Brain pericyte (primary cell): ENCODE measurements at regions not wholly inside any gene's neighbourhood (a gene's known extent, or its start where the extent isn't known, plus 50 kb on each side); places are given as distances from the start of the nearest gene placed in this dataset.

Experiments used
- DNase-seq: peaks from one replicate; pipeline ENCODE4 v3.0.0-alpha.2; 2012; ENCODE audit warnings: low read depth, low spot score

DNA sequence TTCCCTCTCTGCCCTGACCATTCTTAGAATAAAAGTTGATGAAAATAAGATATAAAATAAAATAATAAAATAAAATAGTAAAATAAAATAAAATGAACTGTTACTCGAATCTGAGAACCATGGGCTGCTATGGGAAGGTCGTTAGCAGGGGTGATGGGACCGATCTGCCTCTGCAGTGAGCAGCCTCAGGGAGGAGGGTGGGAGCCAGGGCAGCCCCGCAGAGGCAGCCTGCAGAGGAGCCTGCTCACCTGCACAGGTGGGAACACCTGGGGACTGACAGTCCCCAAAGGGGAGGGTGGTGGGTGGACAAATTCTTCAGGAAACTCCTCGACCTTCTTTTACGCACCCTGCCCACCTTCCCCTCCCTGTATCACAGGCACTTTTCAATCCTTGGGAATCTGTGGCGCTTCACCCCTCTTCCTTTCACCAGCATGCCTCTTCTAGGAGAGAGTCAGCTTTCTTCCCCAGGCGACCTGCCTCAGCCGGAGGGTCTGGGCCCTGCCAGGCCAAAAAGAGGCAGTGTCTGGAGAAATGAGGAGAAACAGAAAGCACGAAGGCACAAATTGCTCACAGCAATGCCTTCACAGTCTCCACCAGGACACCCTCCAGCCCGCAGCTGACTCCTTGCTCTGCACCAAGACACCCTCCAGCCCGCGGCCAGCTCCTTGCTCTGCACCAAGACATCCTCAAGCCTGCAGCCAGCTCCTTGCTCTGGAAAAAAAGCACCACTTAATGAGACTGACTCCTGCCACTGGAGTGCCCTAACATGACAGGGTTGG, 368.4 kb upstream of the SHH start:
- DNase-seq, result no peak

DNA sequence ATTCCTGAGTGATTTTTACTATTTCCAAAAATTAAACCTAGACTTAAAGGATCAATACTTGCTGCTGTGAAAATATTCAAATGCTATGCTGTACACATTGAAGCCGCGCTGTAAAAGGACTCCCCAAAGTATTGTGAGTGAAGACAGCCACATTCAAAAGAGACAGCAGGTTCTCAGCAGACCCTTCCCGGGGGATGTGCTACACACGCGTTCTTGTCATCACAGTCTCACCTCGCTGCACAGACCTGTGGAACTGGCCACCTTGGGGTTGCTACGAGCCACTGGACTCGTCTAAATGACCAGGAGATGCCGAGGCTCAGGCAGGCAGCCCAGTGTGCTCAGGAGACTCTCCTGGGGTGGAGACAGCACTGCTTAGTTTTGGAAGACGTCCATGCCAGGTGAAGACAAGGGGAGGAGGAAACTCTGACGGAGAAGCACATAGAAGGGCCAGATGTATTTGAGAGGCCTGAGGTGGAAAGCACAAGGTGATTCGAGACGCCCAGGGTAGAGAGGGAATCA, 367.7 kb upstream of the SHH start:
- no peak for DNase-seq

GRCh38 chr7:156178857-156179256, 366.6 kb upstream of the SHH start:
- no peak for DNase-seq

DNA sequence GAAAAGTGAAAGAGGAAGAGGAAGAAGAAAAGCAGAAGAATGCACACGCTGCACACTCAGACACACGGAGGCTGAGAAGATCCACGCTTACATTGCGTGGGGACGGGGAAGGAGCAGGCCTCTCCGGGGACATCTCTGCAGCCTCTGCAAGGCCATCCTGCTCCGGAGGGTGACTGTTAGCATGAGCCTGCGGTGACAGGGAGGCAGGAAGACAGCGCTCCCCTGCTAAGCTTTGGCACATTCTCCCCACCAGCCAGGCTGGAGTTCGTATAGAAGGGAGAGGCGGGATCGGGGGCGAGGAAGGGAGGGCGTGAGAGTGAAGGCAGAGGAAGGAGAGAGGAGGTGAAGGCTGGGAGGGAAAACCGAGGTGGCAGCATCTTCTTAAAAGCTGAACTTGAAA, 366.0 kb upstream of the SHH start:
- no peak for DNase-seq

- DNase-seq, result no peak
Measured at GRCh38 chr7:156177422-156178055, 365.3 kb upstream of the SHH start.

- no peak for DNase-seq
Measured at GRCh38 chr7:156176039-156176438, 363.8 kb upstream of the SHH start.

- no peak for DNase-seq
Measured at GRCh38 chr7:156175003-156175402, 362.7 kb upstream of the SHH start.

DNA sequence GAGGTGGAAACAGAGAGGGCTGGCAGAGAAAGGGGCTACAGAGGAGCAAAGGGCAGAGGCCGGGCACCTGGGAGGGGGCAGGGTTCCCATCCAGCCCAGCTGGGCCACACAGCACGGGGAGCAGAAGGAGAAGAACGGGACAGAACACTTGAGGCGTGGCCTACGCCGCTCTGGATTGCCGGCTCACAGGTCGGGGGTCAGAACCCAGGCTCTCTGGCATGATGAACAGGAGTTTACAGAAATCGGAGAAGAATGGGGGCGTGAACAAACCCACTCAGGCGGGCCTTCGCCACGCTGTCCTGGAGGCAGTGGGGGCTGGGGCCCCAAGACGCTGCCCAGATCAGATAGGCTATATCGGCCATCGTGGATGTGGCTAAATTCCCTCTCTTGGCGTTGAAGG, 362.2 kb upstream of the SHH start:
- no peak for DNase-seq

- no peak for DNase-seq
Measured at GRCh38 chr7:156173748-156174353, 361.6 kb upstream of the SHH start.

DNA sequence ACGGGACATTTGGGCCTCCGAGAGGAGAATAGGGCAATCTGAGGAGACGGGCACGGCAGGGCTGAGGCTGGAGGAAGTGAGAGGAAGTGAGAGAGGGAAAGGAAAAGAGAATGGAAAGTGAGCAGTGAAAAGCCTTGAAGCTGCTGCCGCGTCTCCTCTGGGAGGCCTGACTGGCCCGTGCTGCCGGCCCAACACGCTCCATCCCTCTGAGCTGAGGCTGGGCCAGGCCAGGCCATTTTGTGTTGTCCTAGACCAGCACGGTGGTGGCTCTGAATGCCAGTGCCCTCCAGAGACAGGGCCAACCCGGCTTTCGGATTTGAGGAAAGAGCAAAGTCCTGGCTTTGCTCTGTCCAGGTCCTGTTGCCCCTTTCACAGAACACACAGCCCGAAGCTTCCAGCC, 361.1 kb upstream of the SHH start:
- no peak for DNase-seq

GRCh38 chr7:156172638-156173037, 360.4 kb upstream of the SHH start:
- DNase-seq, result no peak

DNA sequence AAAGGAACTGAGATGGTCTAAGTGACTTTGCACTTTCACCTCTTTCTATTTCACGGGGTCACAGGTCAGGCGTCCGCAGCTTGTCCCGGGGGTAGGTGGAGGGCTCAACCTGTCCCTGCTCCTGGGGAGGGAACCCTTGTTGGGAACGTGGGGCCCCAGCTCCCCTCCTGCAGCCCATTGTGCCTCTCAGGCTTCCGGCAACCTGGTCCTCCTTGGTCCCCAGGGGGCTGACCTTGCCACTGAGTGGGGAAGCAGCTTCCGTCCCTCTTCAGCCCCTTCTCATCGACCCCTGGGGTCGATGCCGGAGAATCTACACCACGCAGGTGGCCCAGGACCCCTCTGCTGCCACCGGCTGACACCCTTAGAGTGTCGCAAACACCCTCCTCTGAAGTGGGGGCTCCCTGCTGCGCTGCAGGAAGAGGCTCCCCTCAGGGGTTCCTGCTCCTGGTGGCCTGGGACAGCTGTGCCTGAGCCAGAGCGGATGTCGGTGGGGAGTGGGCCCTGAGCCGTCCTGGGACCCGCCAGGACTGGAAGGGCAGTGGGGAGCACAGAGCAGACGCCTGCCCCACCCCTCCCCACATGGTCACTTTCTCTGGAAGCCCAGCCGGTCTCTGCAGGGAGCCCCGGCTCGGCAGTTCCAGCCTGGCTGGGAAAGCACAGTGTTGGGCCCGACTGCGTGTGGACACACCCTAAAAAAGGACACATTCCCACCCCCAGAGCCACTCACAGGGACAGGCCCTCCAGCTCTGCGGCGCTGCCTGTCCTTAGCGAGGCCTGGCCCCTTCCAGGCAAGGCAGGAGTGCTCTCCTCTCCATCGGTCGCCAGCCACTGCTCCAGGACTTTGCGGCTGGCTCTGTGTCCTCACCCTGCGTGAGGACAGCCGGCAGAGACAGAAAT, 357.5 kb upstream of the SHH start:
- DNase-seq, result no peak

DNA sequence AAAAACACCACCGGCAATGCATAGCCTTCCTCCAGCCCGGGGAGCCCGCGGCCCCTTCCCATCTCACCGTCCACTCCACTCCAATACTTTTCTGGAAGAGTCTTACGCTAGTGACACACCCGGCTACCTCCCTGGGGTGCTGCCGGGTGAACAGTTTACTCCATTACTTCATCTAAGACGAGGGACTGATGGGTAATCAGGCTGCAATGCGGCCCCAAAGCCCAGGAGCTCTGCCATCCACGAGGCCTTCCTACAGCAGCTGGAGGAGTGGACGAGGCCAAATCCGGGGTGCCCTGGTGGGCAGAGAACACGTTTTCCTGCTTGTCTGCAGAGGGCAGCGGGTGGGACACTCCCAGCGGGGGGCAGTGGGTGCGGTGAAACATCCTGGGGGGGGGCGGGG, 356.2 kb upstream of the SHH start:
- DNase-seq, result no peak

DNA sequence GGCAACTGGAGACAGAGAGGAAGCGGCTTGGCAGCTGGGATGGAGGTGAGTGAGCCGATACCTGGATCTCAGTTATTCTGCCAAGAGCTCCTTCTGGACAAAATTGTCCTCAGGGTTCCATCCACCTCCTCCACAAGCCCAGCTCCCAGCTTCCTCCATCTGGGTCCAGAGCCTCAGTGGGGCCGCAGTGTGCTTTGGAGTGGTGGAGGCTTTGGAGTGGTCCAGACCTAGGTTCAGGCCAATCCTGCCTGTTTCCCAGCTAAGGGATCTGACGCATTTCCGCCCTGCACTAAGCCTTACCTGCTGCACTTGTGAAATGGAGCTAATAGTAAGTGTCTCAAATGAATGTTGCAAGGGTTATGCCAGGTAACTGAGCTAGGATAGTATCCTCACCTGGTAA, 355.7 kb upstream of the SHH start:
- DNase-seq, result no peak

DNA sequence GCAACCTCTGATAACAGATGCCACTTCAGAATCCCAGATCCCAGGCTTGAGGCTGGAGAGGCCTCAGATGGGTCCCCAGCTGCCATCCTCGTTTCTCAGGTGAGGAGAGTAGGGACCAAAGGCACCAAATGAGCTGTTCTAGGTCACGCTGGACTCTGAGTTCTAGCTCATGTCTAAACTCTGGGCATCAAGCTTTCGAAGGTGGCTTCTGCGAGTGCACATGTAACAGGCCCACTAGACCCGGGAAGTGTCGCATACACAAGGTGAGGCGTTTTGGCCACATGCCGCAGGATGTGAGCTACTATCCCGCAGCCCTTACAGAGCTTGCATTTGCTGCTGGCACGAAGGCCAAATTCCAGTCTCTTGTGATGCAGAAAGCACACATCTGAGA, 355.1 kb upstream of the SHH start:
- DNase-seq, result no peak

DNA sequence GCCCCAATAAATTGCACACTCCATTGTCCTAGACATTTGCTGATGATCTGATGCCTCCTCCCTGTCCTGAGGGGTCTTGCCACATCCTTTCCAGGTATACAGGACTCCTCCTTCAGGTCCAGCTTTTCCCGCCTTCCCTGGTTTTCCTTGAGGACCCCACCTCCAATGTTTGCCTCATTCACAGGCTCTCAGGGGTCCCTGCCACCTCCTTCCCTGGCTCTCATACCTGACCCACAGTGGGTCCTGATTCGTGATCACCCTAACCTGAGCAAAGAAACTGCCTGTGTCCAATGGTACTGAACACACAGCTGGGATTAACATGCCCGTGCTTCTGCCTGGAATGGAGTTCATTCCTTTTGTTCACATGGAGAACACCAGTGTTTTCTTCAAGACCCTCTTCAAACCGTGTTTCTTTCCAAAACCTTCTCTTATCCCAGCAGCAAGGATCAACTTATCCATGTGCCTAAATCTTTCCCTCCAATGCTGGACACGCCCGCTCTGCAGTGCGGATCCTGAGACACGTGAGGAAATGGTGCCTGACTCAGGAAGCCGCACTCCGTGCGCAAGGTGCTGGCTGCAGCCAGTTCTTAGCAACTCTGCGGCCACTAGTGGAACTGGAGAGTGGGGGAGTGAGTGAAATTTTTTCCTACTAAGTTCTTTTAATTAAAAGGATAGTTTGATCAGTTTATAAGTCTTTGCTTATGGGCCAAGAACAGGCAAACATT, 354.6 kb upstream of the SHH start:
- no peak for DNase-seq

- no peak for DNase-seq
Measured at GRCh38 chr7:156163747-156164146, 351.5 kb upstream of the SHH start.

- DNase-seq, result no peak
Measured at GRCh38 chr7:156162451-156162850, 350.2 kb upstream of the SHH start.

- no peak for DNase-seq
Measured at GRCh38 chr7:156160811-156161210, 348.5 kb upstream of the SHH start.

DNA sequence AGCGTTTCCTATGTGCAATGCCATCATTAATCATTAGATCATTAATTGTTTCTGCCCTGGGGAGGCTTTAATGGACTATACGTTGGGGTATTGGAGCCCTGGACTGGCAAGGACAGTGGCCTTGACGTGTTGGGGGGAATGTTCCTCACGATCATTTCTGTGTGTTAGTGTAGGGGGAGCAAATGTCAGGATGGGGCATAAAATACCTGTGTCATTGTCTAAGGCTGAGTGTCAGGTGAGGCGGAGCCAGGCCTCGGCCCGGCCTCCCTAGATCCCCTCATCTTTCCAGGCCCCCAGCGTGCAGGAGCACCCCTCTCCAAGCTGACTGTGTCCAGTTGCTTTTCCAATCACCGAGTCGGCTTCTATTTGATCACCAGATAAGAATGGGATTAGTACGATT, 346.4 kb upstream of the SHH start:
- DNase-seq, result no peak

DNA sequence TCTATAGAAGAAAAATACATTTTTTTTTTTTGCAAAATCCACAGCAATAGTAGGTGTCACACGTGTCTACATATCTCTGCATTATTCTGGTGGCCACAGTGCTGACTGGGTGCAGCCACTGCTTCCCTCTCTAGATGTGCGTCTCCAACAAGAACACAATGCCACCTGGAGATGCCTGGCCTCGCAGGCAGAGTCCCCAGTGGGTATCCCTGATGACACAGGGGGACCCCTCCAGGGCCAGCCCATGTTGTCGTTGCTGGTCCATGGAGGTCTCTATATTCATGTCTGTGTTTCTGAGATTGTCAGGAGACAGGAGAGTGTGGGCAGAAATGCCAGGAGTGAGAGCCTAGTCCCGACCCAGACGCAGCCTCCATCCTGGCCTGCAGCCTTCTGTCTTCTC, 345.9 kb upstream of the SHH start:
- no peak for DNase-seq
